ENCODE measurements at regions not wholly inside any gene's neighbourhood (a gene's known extent, or its start where the extent isn't known, plus 50 kb on each side); places are given as distances from the start of the nearest gene placed in this dataset.
"Not testable (repeated sequence)": the region's sequence is repeated elsewhere in the genome, so short reads cannot be mapped to it uniquely, and the experiment has no call there.

GRCh38 chrX:121642415-121642814, 595.0 kb downstream of the GLUD2 start:
- DNase-seq (ENCODE audit: low spot score): peak; percentile 1

GRCh38 chrX:121649417-121649816, 602.0 kb downstream of the GLUD2 start:
- no peak for DNase-seq (ENCODE audit: low spot score)

DNA sequence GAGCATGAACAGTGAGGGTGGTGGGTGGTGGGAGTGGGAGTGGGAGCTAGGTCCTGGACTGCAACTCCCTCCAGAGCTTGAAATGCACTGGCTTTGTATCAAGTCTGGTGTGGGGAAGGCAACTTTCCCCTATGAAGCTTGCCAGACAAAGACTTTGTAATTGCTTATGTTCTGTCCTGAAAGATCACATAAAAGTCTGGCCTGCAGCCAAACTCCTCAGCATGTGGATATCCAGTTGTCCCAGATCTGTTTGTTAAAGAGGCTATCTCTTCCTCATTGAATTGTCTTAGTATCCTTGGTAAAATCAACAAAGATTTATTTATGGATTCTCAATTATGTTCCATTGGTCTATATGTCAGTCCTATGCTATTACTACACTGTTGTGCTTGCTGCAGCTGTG, 607.9 kb downstream of the GLUD2 start:
- no peak for DNase-seq (ENCODE audit: low spot score)

DNA sequence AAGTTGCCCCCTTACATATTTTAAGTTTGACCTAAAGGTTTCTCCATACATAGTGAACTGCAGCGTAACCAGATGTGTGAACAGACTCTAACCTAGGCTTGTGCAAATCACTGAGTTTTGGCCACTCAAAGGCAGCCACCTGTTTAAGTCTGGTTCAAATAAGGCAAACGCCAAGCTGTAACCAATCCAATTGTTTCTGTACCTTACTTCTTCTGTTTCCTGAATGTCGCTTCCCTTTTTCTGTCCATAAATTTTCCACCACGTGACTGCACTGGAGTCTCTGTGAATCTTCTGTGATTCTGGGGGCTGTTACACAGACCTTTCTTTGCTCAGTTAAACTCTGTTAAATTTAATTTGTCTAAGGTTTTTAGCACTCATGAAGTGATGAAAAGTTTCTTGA, 618.8 kb downstream of the GLUD2 start:
- no peak for DNase-seq (ENCODE audit: low spot score)

DNA sequence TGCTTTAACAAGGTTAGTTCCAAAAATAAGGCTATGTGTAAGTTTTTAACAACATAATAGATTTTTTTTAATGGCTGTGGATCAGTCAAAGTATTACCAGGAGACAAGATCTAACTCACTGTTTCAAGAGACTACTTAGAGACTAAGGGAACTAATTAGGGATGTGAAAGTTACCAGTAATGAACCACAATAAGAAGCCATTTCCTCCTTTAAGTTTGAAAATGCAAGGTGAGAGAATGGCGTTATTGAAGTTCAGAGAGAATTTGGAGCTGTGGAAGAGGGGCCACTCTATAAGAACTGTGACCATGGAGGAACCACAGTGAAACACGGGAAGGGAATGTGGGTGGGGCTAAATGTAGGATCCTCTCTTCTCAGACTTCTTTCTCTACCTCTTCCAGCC, 624.2 kb downstream of the GLUD2 start:
- no peak for DNase-seq (ENCODE audit: low spot score)

GRCh38 chrX:121709236-121709635, 661.8 kb downstream of the GLUD2 start:
- DNase-seq (ENCODE audit: low spot score): not testable (repeated sequence)

DNA sequence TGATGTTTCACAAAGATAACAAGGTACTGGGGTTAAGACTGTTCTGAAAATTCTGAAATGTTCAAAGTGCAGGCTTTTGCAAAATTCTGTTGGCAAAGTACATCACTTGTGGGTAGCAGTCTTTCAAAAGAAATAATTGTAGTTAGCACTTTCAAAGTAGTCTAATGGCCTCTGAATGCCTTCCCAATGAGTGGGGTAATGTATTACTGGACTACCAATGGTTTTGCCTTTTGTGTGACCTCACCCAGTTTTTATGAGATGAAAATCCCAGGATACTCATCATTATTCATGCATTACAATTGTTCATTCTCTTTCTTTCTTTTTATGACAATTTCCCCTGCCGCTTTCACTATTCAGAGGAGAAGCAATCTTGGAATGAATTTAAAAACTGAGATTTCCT, 686.1 kb downstream of the GLUD2 start:
- peak; percentile 7 for DNase-seq (ENCODE audit: low spot score)

DNA sequence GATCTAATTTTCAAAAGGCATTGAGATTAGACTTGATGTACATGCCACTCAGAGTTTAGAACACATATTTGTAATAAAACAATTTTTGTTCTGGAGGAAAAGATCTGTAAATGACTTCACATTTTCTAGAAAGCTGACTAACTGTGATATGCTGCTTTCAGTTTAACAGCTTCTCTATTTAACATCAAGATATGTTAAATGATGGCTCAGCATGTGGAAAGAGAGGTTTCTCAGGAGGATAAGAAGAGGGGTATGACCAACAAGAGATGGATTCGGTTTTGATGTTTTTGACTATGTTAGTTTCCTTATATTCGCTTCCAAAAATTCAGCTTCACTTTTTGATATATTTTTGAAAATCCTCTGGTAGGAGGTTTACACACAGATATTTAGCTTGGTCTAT, 698.7 kb downstream of the GLUD2 start:
- no peak for DNase-seq (ENCODE audit: low spot score)

GRCh38 chrX:121753602-121754001, 706.2 kb downstream of the GLUD2 start:
- not testable (repeated sequence) for DNase-seq (ENCODE audit: low spot score)

DNA sequence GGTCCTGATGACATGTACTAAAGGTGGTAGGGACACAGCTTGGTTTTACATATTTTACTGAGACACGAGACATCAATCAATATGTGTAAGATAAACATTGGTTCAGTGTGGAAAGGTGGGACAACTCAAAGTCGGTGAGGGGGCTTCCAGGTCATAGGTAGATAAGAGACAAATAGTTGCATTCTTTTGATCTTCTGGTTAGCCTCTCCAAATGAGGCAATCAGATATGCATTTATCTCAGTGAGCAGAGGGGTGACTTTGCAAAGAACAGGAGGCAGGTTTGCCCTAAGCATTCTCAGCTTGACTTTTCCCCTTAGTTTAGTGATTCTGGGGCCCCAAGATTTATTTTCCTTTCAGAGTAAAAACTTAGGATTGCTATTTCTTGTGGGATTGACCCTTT, 706.9 kb downstream of the GLUD2 start:
- no peak for DNase-seq (ENCODE audit: low spot score)

DNA sequence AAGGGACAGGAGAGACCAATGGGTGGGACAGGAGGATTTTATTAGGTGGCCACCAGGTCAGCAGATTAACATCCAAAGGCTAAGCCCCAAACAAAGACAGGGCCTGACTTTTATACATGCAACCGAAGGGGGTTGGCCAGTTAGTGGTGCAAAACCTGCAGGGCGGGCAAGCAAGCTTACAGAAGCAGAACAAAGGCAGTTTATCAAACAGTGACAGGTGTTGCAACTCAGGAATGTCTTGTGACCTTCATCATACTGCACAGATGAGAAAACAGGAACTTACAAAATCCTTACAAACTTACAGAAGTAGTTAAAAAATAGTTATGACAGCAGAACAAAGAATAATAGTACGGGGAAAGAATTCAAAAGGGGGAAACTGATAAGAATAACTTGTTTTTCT, 708.1 kb downstream of the GLUD2 start:
- no peak for DNase-seq (ENCODE audit: low spot score)

GRCh38 chrX:121761845-121762244, 714.4 kb downstream of the GLUD2 start:
- no peak for DNase-seq (ENCODE audit: low spot score)

DNA sequence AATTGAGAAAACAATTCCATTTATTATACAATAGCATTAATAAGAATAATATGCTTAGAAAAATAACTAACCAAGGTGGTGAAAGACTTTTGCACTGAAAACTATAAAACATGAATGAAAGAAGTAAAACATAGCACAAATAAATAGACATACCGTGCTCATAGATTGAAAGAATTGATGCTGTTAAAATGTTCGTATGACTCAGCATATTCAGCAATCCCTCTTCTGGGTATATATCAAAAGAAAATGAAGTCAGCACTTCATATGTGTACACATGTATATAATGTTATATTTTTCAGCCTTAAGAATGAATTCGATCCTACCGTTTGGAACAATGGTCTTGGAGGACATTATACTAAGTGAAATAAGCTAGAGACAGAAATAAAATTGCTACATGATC, 716.3 kb downstream of the GLUD2 start:
- no peak for DNase-seq (ENCODE audit: low spot score)

- DNase-seq (ENCODE audit: low spot score): not testable (repeated sequence)
Observed at GRCh38 chrX:121768210-121768609, 720.8 kb downstream of the GLUD2 start.

- no peak for DNase-seq (ENCODE audit: low spot score)
Observed at GRCh38 chrX:121781991-121782390, 734.6 kb downstream of the GLUD2 start.

DNA sequence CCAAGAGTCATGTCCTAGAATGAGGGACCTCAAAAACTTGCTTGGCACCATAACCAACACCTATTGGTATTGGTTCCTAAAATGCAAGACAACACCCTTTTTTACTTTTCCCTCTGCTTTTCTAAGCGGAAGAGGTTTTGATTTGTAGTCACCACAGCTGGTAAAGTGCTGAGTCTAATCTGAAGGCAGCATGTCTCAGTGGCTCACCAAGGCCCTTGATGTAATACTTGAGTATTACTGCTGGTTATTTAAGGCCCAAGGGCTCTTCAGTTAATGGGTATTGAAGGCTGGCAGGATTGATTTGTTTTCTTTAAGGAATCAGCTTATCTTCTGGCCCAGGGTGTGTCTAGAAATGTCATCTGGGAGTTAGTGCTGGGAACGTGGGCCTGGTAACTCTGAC, 735.1 kb downstream of the GLUD2 start:
- no peak for DNase-seq (ENCODE audit: low spot score)

- DNase-seq (ENCODE audit: low spot score): no peak
Observed at GRCh38 chrX:121782976-121783375, 735.6 kb downstream of the GLUD2 start.

GRCh38 chrX:121802881-121803412, 755.5 kb downstream of the GLUD2 start:
- no peak for DNase-seq (ENCODE audit: low spot score)

DNA sequence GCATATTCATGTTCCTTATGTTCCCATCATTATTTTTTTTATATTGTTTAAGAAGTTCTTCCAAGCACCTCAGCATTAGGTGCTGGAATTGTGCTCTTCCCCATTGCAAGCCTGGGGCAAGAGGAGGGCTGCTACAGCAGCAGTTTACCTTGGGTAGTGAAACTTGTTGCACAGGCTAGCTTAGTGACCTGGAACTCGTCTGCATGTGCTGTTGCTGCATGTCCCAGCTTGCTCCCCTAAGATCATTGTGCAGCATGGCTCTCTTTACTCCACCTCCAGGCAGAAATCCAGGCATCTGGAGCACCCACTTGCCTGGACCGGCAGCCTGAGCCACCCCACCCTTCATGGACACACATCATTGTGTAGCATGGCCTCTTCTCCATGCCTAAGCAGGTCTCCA, 776.0 kb downstream of the GLUD2 start:
- DNase-seq (ENCODE audit: low spot score): no peak

GRCh38 chrX:121831601-121832000, 784.2 kb downstream of the GLUD2 start:
- peak; percentile 7 for DNase-seq (ENCODE audit: low spot score)

DNA sequence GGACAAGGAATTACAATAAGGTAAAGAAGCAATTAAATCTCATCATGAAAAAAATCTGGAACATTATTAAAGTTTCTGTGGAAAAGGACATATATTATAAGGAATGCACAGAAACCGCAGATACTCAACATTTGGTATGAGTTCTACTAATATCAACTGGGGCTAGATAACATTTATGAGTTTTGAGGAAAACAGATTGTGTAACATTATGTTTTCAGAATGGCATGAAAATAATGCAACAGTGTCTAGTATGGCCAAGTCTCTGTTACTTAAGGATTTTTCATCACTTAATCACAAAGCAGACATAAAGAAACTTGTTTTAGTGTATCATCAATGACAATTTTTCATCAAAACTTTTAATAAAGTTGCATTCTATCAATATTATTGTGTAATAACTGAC, 785.0 kb downstream of the GLUD2 start:
- DNase-seq (ENCODE audit: low spot score): no peak

DNA sequence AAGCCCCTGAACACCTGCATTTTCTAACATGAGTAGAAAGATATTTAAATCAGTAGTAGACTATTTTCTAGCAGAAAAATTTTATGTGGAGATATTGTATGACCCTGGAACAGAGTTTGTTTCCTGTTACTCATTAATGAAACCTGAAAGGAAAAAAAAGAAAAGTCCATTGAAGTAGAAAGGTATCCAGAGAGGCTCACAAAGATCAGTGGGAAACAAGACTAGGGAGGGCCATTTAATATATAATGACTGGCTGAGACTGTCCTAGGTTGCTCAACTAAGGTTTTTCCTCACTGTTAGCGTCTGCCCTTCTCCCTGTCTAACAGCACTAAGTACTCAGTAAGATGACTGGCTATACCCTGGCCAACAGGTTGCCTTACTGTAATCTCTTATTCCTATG, 788.6 kb downstream of the GLUD2 start:
- DNase-seq (ENCODE audit: low spot score): no peak

DNA sequence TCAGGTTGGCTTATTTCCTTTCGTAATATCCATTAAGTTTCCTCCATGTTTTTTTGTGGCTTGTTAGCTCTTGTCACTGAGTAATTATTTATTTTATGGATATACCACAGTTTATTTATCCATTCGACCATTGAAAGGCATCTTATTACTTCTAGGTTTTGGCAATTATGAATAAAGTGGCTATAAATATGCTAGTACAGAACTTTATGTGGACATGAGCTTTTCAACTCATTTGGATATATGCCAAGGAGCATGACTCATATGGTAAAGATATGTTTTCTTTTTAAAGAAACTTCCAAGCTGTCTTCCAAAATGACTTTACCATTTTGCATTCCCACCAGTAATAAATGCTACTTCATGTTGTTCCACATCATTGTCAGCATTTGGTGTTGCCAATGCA, 803.6 kb downstream of the GLUD2 start:
- no peak for DNase-seq (ENCODE audit: low spot score)

- no peak for DNase-seq (ENCODE audit: low spot score)
Observed at GRCh38 chrX:121853762-121854613, 806.6 kb downstream of the GLUD2 start.
